Thymus (tissue), 11 donors: ENCODE measurements at regions not wholly inside any gene's neighbourhood (a gene's known extent, or its start where the extent isn't known, plus 50 kb on each side); places are given as distances from the start of the nearest gene placed in this dataset.

Experiments used
- DNase-seq, 9 donors: peaks; one replicate each; pipeline ENCODE4 v3.0.0-alpha.2; 2013; ENCODE audit warnings: low spot score in 9 of 9, low read depth in 6 of 9, missing footprints in 1 of 9
- H3K27ac ChIP-seq, 2 donors: one replicate each; pipeline ENCODE4 v1.5.1; 2013; ENCODE audit warnings: control low read depth in 1 of 2, low read depth in 1 of 2, low read length in 1 of 2, mild to moderate bottlenecking in 1 of 2, moderate library complexity in 1 of 2
- H3K27me3 ChIP-seq, 2 donors: one replicate each; pipeline ENCODE4 v1.5.1; 2013; ENCODE audit warnings: low read length in 1 of 2; ENCODE audit not compliant: control insufficient read depth in 2 of 2, insufficient read depth in 1 of 2
- H3K36me3 ChIP-seq, 2 donors: one replicate each; pipeline ENCODE4 v1.5.1; 2013; ENCODE audit warnings: low read length in 1 of 2, mild to moderate bottlenecking in 1 of 2, moderate library complexity in 1 of 2; ENCODE audit not compliant: control insufficient read depth in 2 of 2, insufficient read depth in 2 of 2
- H3K4me1 ChIP-seq, 2 donors: one replicate each; pipeline ENCODE4 v1.5.1; 2013; ENCODE audit warnings: low read length in 2 of 2; ENCODE audit not compliant: control insufficient read depth in 2 of 2, insufficient read depth in 2 of 2
- H3K4me3 ChIP-seq, 2 donors: one replicate each; pipeline ENCODE4 v1.5.1; 2013; ENCODE audit warnings: low read length in 2 of 2, control low read depth in 1 of 2, mild to moderate bottlenecking in 1 of 2
- H3K9me3 ChIP-seq, 2 donors: one replicate each; pipeline ENCODE4 v1.5.1; 2013; ENCODE audit warnings: low read length in 1 of 2, mild to moderate bottlenecking in 1 of 2; ENCODE audit not compliant: control insufficient read depth in 2 of 2, insufficient read depth in 1 of 2
- WGBS: extraction: QIAGEN DNeasy Blood & Tissue Kit; methylation state at CpG from one replicate; pipeline ENCODE4 v1.1.7; 2013; 5-methylcytosine and 5-hydroxymethylcytosine counted together
- donor health status: healthy.

DNA sequence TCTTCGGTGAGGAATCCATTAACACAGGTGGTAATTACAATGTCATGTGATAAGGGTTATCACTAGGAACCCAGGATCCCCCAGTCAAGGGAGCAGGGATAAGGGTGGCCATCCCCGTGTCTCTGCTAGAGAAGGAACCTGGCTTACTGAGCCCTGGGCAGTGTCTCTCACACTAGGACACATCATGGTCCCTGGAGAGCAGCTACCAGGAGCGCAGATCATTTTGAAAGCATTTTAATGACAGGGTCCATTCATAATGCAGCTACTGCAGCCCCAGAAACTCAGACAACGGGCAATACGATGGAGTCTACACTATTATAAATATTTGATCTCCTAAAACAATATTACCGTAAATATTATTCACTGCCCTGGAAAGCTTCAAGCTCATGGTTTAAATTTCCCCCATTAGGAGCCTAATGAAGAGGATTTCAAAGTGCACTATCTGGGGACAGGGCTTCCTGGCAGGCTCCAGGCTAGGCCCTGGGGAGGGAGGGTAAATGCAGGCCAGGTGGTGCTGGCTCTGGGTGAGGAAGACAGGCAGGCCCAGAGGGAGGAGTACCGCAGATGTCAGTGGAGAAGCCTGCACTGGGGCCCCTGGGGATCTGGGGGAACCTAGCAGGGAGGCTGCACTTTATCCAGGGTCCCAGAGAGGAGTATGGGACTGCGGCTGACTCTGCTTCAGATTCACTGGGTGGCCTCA is 52.6 kb upstream of the LOXL4 start:
- Histone ChIP-seq H3K4me1 (no peaks in the 10 kb centered on the region), H3K36me3 (no peaks in the 10 kb centered on the region), H3K9me3 (no peaks in the 10 kb centered on the region), H3K4me3 (no peak overlapping the region), H3K27ac (no peak overlapping the region), H3K27me3 (peaks cover 0 to 2% of the 10 kb centered on the region in 2 donors)
- DNase-seq = no peak
- 94% methylated on average over 8 of the region's 8 CpGs for WGBS

- H3K27me3 ChIP-seq = no peaks in the 10 kb centered on the region
- WGBS = 90% methylated on average over 6 of the region's 6 CpGs
- H3K4me3 ChIP-seq = no peak overlapping the region
Measured at GRCh38 chr10:98318861-98319260, 50.9 kb upstream of the LOXL4 start.

More at GRCh38 chr10:98318861-98319260, 50.9 kb upstream of the LOXL4 start:
- no peak overlapping the region for H3K27ac ChIP-seq
- no peaks in the 10 kb centered on the region for H3K4me1 ChIP-seq
- no peak for DNase-seq
- H3K9me3 ChIP-seq = no peaks in the 10 kb centered on the region
- H3K36me3 ChIP-seq = no peaks in the 10 kb centered on the region
